ENCODE measurements at regions not wholly inside any gene's neighbourhood (a gene's known extent, or its start where the extent isn't known, plus 50 kb on each side); places are given as distances from the start of the nearest gene placed in this dataset.
"Not testable (repeated sequence)": the region's sequence is repeated elsewhere in the genome, so short reads cannot be mapped to it uniquely, and the experiment has no call there.

DNA sequence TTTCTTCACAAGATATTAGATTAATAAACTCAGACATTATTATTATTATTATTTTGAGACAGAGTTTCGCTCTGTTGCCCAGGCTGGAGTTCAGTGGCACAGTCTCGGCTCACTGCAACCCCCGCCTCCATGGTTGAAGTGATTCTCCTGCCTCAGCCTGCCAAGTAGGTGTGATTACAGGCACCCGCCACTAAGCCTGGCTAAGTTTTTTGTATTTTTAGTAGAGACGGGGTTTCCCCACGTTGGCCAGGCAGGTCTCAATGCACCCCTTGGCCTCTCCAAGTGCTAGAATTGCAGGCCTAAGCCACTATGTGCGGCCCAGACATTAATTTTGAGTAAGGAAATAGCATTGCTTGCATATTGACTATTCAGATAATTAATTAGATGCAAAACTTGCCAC is 554.9 kb upstream of the LRFN5 start:
- no peak for DNase-seq

DNA sequence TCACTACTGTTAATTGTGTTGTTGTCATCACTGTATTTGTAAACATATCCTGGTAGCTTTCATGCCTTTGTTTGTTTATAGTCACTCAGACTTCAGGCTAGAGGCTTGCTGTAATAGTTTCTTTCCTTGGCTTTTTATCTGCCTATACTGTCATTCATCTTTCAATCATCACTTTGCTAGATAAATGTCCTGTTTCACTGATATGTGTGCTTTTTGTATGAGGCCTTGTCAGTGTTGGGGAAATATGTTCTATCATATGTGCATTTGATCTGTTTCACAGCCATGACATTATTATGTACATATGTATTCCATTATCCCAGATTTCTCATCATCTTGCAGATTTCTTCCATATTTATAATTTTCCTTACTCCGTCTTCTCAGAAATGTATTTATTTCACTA is 558.9 kb upstream of the LRFN5 start:
- DNase-seq, result no peak

DNA sequence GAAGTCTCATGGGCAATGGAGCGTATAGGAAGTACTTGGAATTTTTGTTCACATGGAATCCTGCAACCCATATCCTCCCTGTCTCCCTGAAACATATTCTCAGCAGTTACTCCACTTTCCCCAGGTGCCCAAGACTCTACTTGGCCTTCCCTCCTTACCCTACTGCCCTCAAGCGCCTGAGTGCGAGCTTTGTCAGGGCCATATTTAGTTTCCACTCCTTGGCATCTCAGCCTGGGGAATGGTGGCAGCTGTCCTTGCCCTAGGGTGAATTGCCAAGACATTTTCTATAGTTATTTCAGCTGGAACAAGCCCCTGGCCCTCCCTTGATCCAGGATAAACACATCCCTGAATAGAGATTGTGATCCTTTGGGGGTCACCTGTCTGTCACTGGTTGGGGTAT is 569.3 kb upstream of the LRFN5 start:
- DNase-seq, result no peak

GRCh38 chr14:41034969-41035368 is 571.7 kb upstream of the LRFN5 start:
- DNase-seq, result no peak

DNA sequence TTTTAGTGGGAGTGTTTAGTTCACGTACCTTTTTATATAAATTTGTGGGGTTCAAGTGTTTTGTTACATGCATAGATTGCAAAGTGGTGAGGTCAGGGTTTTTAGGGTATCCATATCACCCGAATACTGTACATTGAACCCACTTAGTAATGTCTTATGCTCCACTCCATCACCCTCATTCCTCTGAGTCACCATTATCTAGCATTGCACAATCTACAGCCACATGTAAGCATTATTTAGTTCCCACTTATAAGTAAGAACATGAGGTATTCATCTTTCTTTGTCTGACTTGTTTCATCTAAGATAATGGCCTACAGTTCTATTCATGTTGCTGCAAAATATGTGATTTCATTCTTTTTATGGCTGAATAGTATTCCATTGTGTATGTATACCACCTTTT is 583.7 kb upstream of the LRFN5 start:
- no peak for DNase-seq

- DNase-seq, result no peak
Observed at GRCh38 chr14:41016213-41016612, 590.5 kb upstream of the LRFN5 start.

GRCh38 chr14:41000350-41000749 is 606.3 kb upstream of the LRFN5 start:
- no peak for DNase-seq

DNA sequence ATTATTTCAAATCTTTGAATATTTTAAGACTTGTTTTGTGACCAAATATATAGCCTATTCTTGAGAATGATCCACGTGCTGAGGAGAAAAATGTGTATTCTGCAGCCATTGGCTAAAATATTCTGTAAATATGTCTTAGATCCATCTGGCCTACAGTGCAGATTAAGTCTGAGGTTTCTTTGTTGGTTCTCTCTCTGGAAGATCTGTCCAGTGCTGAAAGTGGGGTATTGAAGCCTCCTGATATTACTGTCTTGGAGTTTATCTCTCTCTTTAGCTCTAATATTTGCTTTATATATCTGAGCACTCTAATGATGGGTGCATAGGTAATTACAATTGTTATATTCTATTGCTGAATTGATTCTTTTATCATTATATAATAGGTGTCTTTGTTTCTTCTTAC is 617.4 kb upstream of the LRFN5 start:
- DNase-seq, result no peak

- DNase-seq, result no peak
Observed at GRCh38 chr14:40987481-40987880, 619.2 kb upstream of the LRFN5 start.

GRCh38 chr14:40986655-40987054 is 620.0 kb upstream of the LRFN5 start:
- DNase-seq, result no peak

DNA sequence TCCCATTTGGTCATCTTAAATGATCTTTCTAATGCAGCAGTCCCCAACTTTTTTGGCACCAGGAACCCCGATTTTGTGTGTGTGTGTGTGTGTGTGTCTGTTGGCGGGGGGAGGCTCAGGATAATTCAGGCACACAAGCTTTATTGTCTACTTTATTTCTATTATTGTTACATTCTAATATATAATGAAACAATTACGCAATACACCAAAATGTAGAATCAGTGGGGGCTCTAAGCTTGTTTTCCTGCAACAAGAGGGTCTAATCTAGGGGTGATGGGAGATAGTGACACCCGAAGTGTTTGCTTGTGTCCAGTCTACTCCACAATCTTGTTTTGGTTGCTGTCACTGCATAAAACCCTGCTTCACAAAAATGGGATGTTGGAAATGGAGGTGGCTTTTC is 621.1 kb upstream of the LRFN5 start:
- no peak for DNase-seq

GRCh38 chr14:40983604-40984003 is 623.1 kb upstream of the LRFN5 start:
- DNase-seq, result no peak

DNA sequence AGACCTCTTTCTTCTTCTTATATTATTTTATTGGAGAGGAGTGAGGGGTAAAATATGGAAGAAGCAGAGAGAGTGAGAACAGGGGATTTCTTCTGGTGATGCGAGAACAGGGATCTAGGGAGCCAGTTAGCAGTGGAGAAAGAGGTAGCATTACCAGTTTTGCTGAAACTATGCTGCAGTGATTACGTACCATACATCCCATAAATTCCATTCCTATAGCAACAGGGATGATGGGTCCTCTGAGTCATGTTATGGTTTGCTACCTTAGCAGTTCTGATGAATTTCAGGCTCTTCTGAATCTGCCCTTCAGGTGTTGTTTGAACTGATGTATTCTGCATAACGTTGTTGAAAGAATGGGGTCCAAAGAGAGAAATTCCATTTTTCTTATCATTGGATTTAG is 625.4 kb upstream of the LRFN5 start:
- no peak for DNase-seq

DNA sequence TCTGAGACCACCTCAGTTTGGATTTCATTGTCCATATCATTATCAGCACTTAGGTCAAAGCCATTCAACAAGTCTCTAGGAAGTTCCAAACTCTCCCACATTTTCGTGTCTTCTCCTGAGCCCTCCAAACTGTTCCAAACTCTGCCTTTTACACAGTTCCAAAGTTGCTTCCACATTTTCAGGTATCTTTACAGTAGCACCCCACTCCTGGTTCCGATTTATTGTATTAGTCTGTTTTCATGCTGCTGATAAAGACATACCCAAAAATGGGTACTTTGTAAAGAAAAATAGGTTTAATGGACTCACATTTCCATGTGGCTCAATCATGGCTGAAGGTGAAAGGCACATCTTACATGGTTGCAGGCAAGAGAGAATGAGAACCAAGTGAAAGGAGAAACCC is 646.4 kb upstream of the LRFN5 start:
- DNase-seq, result not testable (repeated sequence)

DNA sequence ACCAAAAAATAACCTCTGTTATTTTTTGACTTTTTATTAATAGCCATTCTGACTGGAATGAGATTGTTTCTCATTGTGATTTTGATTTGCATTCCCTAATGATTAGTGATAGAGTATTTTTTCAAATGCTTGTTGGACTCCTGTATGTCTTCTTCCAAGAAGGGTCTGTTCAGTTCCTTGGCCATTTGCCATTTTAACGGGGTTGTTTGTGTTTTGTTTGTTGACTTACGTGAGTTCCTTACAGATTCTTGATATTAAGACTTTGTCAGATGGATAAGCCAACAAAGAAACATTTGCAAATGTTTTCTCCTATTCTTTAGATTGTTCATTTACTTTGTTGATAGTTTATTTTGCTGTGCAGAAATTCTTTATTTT is 651.6 kb upstream of the LRFN5 start:
- peak; percentile 50 for DNase-seq

DNA sequence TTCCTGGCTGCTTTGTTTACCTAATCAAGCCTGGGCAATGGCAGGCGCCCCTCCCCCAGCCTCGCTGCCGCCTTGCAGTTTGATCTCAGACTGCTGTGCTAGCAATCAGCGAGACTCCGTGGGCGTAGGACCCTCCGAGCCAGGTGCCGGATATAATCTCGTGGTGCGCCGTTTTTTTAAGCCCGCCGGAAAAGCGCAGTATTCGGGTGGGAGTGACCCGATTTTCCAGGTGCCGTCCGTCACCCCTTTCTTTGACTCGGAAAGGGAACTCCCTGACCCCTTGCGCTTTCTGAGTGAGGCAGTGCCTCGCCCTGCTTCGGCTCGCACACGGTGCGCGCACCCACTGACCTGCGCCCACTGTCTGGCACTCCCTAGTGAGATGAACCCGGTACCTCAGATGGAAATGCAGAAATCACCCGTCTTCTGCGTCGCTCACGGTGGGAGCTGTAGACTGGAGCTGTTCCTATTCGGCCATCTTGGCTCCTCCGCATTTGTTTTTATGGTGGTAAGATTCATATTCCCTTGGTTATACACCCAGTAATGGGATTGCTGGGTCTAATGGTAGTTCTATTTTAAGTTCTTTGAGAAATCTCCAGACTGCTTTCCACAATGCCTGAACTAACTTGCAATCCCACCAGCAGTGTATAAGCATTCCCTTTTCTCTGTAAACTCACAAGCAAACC is 652.1 kb upstream of the LRFN5 start:
- DNase-seq, result not testable (repeated sequence)

DNA sequence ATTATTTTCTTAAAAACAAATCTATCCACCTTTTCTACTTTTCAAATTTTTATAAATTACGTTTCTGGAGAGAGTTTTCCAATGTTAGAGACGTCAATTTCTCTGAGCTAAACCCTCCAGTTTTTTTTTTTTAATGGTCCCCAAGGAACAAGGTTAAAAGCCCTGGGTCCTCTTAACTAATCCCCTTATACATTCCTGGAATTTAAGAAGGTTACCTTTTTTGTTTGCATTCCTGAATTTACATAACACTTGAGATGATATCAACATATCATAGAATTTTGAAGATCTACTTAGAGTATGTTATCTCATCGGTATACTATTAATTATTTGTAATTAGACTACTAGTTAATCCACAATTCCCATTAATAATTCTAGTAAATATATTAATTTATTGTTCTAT is 662.2 kb upstream of the LRFN5 start:
- no peak for DNase-seq

DNA sequence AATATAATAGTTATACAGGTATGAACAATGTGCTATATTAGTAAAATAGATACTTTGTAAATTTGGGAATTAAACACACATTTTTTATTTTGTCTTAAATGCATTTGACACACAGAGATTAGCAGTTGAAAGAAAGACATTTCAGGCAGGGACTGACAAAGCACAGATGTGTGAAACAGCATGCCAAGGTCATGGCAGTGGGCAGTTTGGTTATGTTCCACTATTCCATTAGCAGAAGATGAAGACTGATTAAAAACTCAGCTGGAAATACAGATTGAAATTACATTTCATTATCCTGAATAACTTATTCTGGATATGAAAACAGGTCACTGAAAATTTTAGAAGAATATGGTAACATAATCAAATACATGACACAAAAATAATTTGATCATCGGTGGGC is 669.8 kb upstream of the LRFN5 start:
- no peak for DNase-seq

DNA sequence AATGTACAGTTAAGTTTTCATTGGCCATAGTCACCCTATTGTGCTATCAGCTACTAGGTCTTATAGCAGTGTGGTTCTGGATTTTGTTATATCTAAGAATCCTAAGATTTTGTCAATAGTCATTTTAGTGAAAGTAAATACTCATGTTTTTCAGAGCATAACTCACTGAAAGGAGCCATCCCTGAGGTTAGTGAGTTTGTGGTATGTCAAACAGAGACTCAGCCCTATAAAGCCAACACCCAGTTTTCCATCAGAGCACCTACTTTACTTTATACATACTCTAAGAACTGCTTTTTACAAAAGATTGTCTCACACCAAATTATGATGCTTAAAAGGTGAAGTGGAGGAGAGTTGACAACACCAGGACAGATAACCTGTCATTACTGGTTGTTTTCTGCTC is 686.3 kb upstream of the LRFN5 start:
- DNase-seq, result no peak

DNA sequence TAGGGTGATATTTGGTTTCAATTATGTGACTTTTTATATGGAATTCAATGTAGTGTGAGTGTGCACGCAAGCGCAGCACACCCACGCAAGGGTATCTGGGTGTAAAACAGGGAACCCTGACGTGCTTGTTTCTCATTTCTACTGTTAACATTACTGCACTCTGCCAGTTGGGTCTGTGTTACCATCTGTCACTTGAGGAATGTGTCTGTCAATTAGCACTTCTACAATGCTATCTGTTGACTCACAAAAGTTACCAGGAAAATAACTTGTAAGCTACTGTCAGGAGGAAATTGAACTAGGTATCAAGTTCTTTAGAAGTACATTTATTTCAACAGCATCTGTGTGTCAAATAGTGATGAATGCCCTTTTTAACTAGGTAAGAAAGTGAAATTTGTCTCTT is 695.5 kb upstream of the LRFN5 start:
- DNase-seq, result no peak

GRCh38 chr14:40909906-40910305 is 696.8 kb upstream of the LRFN5 start:
- no peak for DNase-seq

GRCh38 chr14:40903709-40904108 is 703.0 kb upstream of the LRFN5 start:
- no peak for DNase-seq

DNA sequence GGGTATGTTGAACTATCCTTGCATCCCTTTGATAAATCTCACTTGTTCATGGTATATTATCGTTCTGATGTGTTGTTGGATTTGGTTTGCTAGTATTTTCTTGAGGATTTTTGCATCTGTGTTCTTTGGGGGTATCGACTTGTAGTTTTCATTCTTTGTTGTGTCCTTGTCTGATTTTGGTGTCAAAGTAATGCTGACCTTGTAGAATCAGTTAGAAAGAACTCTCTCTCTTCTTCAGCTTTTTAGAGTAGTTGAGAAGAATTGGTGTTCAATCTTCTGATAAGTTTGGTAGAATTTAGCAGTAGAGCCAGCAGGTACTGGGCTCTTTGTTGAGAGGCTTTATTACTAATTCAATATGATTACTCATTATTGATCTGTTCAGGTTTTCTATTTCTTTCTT is 707.2 kb upstream of the LRFN5 start:
- no peak for DNase-seq

- DNase-seq, result no peak
Observed at GRCh38 chr14:40894846-40895245, 711.8 kb upstream of the LRFN5 start.

DNA sequence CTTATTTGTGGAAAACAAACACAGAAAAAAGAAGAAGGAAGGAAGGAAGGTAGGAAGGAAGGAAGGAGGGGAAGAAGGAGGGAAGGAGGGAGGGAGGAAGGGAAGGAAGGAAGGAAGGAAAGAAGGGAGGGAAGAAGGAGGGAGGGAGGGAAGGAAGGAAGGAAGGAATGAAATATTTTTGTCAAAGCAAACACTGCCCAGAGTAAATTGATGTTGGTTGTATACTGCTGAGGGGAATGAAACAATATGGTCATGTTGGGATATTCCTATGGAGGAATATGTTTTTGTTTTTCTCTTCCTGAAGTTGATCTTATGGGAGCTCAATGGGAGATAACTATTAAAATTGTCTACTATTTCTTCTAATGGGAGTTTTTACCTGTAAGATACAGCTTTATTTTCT is 717.5 kb upstream of the LRFN5 start:
- DNase-seq, result no peak

- DNase-seq, result no peak
Observed at GRCh38 chr14:40887912-40888311, 718.8 kb upstream of the LRFN5 start.
